Bone marrow (tissue), 2 donors: ENCODE measurements at regions not wholly inside any gene's neighbourhood (a gene's known extent, or its start where the extent isn't known, plus 50 kb on each side); places are given as distances from the start of the nearest gene placed in this dataset.

Experiments used
- DNase-seq, 2 donors: peaks; one replicate each; lab custom pipeline; 2025; lab: John Stamatoyannopoulos, UW

DNA sequence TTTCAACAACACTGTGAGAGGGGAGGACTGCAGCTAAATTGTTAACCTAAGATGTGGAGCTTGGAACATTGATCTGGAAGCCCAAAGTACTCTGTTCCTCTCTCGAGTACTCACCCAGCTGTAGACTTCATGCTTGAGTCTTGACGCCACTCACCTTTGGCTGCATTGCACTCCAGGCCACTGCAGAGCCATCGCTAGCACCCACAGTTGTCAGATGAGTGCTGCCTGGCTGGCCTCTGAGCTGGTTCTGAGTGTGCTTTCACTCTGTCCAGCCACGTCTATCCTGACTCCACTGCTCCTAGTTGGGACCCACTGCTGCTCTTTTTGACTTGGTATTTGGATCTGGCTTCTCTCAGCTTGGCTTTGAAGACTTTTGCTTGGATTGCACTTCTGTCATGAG is 552.1 kb downstream of the DCDC2C start:
- no peak for DNase-seq

DNA sequence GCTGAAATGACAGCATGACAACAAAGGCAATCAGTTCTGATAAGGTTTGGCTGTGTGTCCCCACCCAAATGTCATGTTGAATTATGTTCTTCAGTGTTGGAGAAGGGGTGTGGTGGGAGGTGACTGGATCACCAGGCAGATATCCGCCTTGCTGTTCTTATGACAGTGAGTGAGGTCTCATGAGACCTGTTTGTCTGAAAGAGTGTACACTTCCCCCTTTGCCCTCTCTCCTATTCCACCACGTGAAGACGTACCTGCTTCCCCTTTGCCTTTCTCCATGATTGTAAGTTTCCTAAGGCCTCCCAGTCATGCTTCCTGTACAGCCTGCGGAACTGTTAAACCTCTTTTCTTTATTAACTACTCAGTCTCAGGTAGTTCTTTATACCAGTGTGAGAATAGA is 553.0 kb downstream of the DCDC2C start:
- DNase-seq: no peak

GRCh38 chr2:4258563-4258962 is 555.2 kb downstream of the DCDC2C start:
- DNase-seq: no peak

DNA sequence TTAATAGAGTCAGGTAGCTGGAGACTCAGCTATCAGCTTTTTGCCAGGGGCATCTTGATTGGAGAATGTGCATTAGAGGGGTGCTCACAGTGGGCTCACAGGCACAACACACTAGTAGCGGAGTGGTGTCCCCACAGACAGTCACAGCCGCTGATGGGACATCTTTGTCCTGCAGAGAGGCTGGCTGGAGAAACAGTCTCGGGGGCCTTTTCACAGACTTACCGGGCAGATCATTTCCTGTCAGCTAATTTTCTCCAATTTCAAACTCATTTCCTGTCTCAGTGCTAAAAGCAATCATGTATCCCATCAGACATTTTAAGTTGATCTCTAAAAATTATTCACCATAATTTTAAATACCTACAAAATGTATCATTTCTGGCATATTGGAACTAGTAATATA is 562.6 kb downstream of the DCDC2C start:
- DNase-seq: no peak

DNA sequence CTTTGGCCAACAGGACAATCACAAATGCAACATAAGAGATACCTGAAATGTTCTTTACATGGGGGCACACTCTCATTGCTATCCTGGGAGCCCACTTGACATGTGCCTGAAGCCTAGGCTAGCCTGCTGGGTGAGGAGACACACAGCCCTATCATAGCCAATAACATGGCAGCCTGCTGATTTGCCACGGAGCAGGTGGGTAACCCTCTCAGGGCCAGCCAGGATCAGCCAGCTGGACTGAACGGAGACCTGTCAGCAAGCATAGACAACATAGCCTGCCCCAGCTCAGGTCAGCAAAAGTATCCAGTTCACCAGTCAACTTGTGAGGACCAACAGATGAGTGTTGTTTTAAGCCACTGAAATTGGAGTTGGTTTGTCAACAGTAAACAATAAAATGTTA is 566.5 kb downstream of the DCDC2C start:
- no peak for DNase-seq

DNA sequence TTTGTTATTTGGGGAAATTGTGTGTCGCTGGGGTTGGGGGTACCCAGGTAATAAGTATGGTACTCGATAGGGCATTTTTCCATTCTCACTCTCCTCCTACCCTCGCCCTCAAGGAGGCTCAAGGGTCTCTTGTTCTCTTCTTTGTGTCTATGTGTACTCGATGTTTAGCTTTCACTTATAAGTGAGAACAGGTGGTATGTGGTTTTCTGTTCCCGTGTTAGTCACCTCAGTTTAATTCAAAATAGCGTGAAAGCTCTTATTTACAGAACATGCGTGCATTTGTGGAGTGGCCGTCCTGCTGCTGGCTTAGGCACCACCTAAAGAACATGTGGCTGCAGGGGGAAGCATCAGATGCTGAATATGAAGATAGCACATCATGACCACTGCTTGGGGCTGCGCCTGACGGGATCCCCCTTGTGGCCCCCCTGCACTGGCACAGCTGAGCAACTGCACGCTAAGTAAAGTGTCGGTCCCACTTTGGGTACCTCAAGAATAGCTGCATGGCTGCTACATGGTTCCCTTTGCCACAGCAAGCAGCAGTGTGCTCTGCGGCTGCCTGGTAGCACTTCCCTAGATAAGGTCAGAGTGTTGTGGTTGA is 569.0 kb downstream of the DCDC2C start:
- DNase-seq: no peak

DNA sequence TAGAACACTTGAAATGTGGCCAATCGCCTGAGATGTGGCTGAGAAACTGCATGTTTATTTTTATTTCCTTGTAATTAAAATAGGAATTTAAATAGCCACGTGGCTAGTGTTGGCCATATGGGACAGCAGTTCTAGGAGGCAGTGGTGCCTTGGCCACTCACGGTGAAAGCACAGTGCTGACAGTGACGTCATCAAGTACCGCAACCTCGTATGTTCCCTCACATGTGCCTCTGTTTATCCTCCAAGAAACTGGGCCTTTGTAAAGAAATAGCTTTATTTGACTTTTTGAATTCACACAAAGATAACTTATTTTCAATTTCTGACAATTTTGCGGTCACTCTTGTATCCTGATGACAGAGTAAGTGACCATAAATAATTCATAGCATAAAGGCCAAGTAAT is 575.0 kb downstream of the DCDC2C start:
- DNase-seq: no peak

GRCh38 chr2:4279431-4279830 is 576.1 kb downstream of the DCDC2C start:
- DNase-seq: no peak

DNA sequence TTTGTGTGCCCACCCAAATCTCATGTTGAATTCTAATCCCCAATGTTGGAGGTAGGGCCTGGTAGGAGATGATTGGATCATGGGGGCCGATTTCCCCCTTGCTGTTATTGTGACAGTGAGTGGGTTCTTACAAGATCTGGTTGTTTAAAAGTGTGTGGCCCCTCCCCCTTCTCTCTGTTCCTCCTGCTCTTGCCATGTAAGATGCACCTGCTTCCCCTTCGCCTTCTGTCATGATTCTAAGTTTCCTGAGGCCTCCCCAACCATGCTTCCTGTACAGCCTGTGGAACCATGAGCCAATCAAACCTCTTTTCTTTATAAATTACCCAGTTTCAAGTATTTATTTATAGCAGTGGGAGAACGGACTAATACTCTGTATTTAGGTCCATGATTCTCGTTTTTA is 588.1 kb downstream of the DCDC2C start:
- no peak for DNase-seq

DNA sequence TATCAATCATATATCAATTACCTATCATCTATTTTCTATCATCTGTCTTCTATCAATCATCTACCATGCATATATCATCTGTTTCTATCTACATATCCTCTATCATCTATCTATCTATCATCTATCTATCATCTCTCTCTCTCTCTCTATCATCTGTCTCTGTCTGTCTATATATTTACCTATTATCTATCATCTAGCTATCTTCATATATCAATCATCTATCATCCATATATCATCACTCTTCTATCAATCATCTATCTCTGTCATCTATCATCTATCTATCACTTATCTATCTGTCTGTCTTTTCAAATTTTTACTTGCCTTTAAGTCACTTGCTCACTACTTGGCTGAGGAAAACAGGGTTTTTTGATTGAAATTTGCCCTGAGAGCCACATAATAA is 592.3 kb downstream of the DCDC2C start:
- no peak for DNase-seq

- no peak for DNase-seq
Measured at GRCh38 chr2:4300616-4301015, 597.2 kb downstream of the DCDC2C start.

DNA sequence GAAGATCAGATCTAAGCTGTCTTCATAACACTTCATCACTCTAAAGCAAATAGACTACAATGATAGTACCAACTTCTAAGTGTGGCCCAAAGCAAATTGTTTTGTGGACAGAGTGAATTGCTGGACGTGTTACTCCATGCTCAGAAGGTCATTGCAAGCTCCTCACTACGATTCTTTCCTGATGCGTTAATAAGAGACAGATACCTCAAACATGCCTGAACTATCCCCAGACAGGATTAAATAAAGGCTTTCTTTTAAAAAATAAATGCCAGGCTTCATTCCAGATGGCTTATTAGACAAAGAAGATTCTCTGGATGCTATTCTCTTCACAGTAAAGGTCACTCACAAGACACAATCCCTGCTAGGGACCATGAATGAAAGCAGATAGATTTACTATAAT is 621.2 kb downstream of the DCDC2C start:
- no peak for DNase-seq

DNA sequence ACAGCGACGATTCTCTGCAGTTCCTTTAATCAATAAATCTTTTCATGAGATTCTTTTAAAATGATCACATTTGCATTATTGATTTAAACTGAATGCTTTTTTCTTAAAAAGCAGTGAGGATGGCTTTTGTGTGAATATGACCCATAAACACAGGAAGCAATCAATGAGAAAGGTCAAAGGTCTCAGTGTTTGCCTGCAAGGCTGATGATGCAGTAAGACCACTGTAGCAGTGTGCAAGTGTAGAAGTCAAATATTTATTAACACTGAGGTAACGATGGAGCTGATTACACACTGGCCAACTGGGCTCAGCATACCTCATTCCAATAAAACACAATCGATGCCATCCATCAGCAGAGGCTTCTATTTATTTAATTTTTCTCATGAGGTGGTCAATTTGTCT is 633.5 kb downstream of the DCDC2C start:
- no peak for DNase-seq

DNA sequence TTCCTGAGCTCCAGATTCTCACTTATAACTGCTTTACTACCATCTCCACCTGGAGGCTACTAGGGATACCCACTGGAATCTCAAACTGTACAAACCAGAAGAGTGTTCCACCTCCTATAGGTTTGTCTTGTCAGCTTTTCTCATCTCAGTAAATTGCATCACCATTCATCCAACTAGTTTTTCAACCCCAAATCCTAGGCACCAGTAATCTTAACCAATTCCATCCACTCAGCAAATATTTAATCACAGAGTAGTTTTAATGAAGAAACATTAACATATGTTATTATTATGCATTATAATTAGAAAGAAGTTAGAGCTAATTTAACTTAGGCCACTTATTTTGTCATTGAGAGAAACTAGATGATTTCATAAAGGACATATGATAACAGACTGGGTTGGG is 635.0 kb downstream of the DCDC2C start:
- no peak for DNase-seq

- DNase-seq: no peak
Measured at GRCh38 chr2:4340536-4340935, 637.2 kb downstream of the DCDC2C start.

GRCh38 chr2:4346628-4347027 is 643.3 kb downstream of the DCDC2C start:
- DNase-seq: no peak

DNA sequence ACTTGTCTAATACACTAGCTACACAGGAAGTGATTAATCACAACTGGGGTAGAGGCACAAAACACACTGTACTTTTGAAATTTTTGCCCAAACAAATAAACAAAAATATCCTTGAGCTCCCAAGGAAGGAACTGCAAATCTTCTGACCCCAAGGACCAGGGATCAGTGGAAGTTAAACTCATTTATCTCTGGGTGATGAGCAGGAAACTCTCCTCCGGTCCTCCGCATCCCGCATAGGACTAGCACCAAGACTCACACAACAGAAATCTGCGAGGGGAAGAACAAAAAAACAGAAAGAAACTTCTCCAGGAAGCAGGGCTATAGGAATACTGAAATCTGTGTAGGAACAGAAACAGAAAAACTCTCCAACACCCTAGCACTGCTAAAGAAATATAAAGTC is 650.3 kb downstream of the DCDC2C start:
- DNase-seq: no peak

DNA sequence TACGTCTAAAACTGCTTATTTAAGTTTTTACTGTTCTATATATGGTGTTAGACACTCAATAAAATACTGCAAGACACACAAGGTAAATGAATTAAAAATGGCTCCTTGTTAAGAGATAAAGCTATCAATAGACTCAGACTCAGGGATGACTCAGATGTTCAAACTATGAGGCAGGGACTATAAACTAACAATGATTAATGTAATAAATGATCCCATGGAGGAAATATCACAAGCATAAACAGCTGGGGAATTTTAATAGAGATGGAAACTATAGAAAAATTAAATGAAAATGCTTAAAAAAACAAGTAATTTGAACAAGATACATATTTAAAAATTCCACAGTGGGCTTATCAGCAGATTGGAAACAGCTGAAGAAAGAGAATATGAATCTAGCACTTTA is 650.8 kb downstream of the DCDC2C start:
- no peak for DNase-seq

GRCh38 chr2:4354678-4355077 is 651.3 kb downstream of the DCDC2C start:
- DNase-seq: no peak

GRCh38 chr2:4356109-4356508 is 652.7 kb downstream of the DCDC2C start:
- DNase-seq: no peak

GRCh38 chr2:4356541-4356940 is 653.2 kb downstream of the DCDC2C start:
- no peak for DNase-seq

DNA sequence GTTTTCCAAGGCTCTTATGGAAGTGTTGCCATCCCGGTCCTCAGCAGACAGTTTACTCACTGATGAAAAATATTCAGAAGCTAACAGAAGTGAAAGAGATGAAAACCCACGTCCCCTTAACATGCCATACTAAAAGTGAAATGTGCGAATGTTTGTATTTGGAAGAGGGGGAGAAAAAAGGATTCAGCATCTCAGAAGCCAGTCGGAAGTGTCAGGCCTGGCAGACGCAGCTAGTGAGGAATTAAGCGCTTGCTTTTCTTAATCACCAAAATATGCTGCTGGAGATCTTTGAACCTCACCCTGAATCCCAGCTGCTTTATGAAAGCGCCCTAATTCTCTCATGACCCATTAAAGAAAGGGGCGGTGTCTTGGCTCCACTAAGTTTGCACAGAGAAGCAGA is 653.7 kb downstream of the DCDC2C start:
- DNase-seq: no peak

DNA sequence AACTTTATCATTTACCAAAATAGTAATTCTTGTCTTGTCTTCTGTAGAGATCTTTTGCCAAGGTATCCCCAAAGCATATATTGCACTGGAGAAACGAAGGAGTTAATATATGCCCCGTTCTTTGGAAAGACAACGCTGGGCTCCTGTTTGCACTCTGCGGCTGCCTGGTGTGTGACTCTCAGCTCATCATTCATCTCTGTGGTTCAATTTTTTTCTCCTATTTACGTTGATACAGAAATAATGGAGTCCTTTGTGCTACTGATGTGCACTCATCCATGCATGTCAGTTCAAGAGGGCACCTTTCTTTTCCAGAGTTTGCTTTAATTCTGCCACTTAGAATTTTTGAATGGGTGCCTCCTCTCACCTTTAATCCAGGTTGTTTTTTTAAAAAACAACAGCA is 655.5 kb downstream of the DCDC2C start:
- DNase-seq: no peak

- DNase-seq: no peak
Measured at GRCh38 chr2:4368907-4369306, 665.5 kb downstream of the DCDC2C start.
